OCI-M2 (cell line): ENCODE measurements at regions not wholly inside any gene's neighbourhood (a gene's known extent, or its start where the extent isn't known, plus 50 kb on each side); places are given as distances from the start of the nearest gene placed in this dataset.

Experiments
- DNase-seq: peaks from one replicate; lab custom pipeline; 2025; ENCODE audit not compliant: unreplicated experiment; lab: John Stamatoyannopoulos, UW

DNA sequence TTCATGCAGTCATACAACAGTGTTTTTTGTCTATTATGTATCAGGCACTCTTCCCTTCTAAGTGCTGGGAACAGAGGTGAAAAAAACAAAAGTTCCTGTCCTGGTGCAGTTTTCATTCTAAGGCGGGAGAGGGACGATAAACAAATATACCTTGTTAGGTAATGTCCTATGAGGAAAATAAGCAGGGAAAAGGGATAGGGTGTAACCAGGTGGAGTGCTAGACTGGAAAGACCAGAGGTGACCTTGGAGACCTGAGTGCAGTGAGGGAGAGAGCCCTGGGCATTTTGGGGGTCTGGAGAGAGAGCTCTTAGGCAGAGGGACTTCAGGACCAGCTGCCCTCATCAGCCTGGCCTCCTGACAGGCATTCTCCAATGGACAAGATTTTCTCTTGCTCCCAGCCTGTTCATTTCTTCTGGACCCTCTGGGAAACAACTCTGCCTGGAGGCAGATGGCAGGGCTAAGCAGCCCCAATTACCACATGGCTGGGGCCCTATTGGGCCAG, 97.2 kb upstream of the TJP1 start:
- DNase-seq = no peak

DNA sequence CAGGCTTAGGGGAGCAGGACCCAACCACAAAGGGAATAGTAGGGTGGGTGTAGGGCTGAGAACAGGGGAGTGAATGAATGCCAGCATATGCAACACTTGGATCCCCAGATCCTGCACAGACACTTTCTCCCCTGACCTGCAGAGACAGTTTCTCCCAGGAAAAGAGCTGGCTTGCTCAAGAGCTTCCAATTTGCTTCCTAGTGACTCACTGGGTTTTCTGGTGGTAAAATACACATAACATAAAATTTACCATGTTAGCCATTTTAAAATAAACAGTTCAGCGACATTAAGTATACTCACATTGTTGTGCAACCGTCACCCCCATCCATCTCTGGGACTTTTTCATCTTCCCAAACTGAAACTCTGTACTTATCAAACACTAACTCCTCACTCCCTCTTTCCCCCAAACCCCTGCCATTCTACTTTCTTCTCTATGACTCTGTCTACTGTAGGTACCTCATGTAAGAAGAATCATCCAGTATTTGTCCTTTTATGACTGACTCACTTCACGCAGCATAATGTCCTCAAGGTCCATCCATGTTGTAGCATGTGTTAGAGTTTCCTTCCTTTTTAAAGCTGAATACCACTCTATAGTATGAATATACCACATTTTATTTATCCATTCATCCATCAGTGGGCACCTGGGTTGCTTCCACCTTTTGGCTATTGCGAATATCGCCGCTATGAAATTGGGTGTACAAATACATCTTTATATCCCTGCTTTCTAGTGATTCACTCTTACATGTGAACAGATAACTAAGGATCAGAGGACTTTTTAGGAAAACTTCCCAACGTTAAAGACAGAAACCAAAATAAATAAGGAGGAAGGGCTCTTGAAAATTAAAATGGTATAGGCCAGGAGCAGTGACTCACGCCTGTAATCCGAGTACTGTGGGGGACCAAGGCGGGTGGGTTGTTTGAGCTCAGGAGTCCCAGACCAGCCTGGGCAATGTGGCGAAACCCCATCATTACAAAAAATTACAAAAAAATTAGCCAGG, 95.6 kb upstream of the TJP1 start:
- DNase-seq = no peak

GRCh38 chr15:29914511-29914926, 92.3 kb upstream of the TJP1 start:
- no peak for DNase-seq

- no peak for DNase-seq
These were observed 91.4 kb upstream of the TJP1 start for GRCh38 chr15:29913528-29914135.

- no peak for DNase-seq
These were observed 89.4 kb upstream of the TJP1 start for GRCh38 chr15:29911705-29912104.

DNA sequence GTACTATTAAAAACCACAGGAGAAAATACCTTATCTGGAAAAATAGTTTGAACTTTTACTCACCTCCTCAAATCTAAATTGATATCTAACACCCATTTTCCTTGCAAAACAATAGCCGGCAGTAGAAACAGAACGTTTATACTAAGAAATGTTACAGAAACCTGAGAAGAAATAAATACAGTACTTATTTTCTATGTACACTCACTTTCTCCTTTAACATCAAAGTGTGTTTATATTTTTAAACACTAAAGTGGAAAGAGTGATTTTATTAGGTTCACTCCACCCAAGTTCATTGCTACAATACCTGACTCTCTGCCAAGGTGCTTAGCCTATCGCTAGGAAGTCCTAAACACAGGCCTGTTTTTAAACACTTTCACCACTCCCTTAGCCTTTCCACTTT, 87.8 kb upstream of the TJP1 start:
- no peak for DNase-seq

GRCh38 chr15:29904757-29905417, 82.6 kb upstream of the TJP1 start:
- DNase-seq = no peak

- no peak for DNase-seq
These were observed 81.7 kb upstream of the TJP1 start for GRCh38 chr15:29903785-29904464.

DNA sequence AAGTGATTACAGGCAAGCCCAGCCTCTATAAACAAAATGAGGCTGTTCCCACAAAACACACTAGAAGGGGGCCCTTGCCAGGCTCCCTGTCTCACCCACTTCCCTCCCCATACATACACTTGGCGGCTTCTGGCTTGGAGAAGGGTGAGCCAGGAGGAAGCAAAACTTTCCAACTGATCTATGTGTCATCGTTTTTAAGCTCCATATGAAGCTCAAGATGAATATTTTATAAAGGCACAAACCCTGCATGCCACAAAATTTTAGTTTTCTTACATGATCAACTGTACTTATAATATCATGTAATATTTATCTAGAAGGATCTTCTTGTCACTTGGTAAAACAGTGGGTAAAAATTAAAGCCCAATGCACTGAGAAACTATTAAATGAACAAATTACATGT, 80.8 kb upstream of the TJP1 start:
- no peak for DNase-seq

- DNase-seq = no peak
These were observed 78.2 kb upstream of the TJP1 start for GRCh38 chr15:29900237-29901189.

DNA sequence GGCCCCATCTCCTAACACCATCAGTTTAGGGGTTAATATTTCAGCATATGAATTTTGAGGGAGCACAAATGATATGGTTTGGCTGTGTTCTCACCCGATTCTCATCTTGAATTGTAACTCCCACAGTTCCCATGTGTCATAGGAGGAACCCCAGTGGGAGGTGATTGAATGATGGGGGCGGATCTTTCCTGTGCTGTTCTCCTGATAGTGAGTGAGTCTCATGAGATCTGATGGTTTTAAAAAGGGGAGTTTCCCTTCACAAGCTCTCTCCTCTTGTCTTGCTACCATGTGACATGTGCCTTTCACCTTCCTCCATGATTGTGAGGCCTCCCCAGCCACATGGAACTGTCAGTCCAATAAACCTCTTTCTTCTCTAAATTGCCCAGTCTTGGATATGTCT, 73.8 kb upstream of the TJP1 start:
- DNase-seq = no peak

DNA sequence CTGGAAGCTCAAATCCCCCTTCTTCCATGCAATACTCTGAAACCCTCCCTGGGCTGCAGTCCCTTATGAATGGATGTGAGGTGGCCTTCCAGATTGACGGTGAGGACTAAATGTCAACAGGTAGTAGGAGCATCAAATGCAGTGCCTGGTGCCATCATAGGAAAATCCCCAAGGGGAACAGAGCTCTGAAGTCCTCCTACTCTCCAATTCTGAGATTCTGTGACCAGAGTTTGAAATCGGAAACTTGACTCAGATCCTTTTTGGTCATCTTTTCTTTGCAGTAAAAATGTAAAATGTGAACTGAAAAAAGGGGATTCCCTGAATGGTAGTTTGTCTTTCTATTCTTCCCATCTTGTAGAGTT, 68.8 kb upstream of the TJP1 start:
- no peak for DNase-seq

- no peak for DNase-seq
These were observed 68.2 kb upstream of the TJP1 start for GRCh38 chr15:29890336-29891095.

GRCh38 chr15:29889542-29890329, 67.5 kb upstream of the TJP1 start:
- DNase-seq = no peak

- no peak for DNase-seq
These were observed 66.4 kb upstream of the TJP1 start for GRCh38 chr15:29888646-29889045.

GRCh38 chr15:29887721-29888120, 65.5 kb upstream of the TJP1 start:
- no peak for DNase-seq

- DNase-seq = no peak
These were observed 62.9 kb upstream of the TJP1 start for GRCh38 chr15:29885183-29885582.

GRCh38 chr15:29883126-29883525, 60.9 kb upstream of the TJP1 start:
- DNase-seq = no peak

DNA sequence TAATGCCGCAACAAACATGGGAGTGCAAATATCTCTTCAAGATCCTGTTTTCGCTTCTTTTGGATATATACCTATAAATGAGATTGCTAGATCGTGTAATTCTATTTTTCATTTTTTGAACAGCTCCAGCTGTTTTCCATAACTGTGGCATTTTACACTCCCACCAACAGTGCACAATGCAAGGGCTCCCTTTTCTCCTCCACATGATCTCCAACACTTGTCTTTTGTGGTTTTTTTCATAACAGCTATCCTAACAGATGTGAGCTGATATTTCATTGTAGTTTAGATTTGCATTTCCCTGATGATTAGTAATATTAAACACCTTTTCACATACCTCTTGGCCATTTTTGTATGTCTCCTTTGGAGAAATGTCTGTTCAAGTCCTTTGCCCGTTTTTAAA, 58.6 kb upstream of the TJP1 start:
- DNase-seq = no peak
